Psoas muscle (tissue), 7 donors: ENCODE measurements at regions not wholly inside any gene's neighbourhood (a gene's known extent, or its start where the extent isn't known, plus 50 kb on each side); places are given as distances from the start of the nearest gene placed in this dataset.

Experiments used
- ATAC-seq, 4 donors: fragments of 200-7000 bp; cut with Tn5 transposase; one replicate each; pipeline ENCODE4 v1.9.1; 2020; ENCODE audit warnings: moderate library complexity in 3 of 4, mild to moderate bottlenecking in 2 of 4
- DNase-seq, 2 donors: peaks; one replicate each; pipeline ENCODE4 v3.0.0-alpha.2; 2020
- H3K27ac ChIP-seq: fragments of 200-600 bp; one replicate; pipeline ENCODE4 v1.8.0; 2022
- H3K27me3 ChIP-seq, 3 donors: fragments of 200-600 bp in 1 of 3; one replicate each; pipeline versions ENCODE4 v1.6.1 to v1.8.0; 2013 to 2022; ENCODE audit warnings: low read length in 2 of 3, mild to moderate bottlenecking in 2 of 3, moderate library complexity in 1 of 3; ENCODE audit not compliant: insufficient read depth in 3 of 3
- H3K36me3 ChIP-seq, 2 donors: fragments of 200-600 bp in 1 of 2; one replicate each; pipeline versions ENCODE4 v1.6.1 to v1.8.0; 2013 to 2022; ENCODE audit warnings: low read depth in 1 of 2, mild to moderate bottlenecking in 1 of 2, moderate library complexity in 1 of 2; ENCODE audit not compliant: insufficient read depth in 1 of 2
- H3K4me1 ChIP-seq: fragments of 200-600 bp; one replicate; pipeline ENCODE4 v1.8.0; 2022
- H3K4me3 ChIP-seq: fragments of 200-600 bp; one replicate; pipeline ENCODE4 v1.8.0; 2022; ENCODE audit warnings: mild to moderate bottlenecking
- H3K9me3 ChIP-seq: fragments of 200-600 bp; one replicate; pipeline ENCODE4 v1.8.0; 2022
- WGBS, 3 donors: extraction: QIAGEN DNeasy Blood & Tissue Kit; methylation state at CpG; one replicate each; pipeline versions ENCODE4 v1.1.6 to v1.1.7; 2013; 5-methylcytosine and 5-hydroxymethylcytosine counted together
- intact Hi-C, 2 donors: fragments of 100-400 bp; cut with DNase I; formaldehyde crosslinking; loops; one replicate each; pipeline versions ENCODE4 v1.11.0 to v1.14.2; 2022
- TF ChIP-seq, protein P1 (sequence below): fragments of 200-600 bp; IDR thresholded peaks from one replicate; pipeline ENCODE4 v1.8.0; 2022; ENCODE audit warnings: antibody characterized with exemption
- donor health status: healthy with polysubstance abuse.
- donor health status: DM: no; HTN: no; CAD: no; lungs with moderate emphysema.
- donor health status: Bipolar disorder and iron deficiency.
- donor health status: healthy.
- donor health status: DM: yes; HTN: yes; CAD: no.
- donor health status: DM: no; HTN: no; CAD: no.
- donor health status: DM: yes; HTN: yes; CAD: no.

DNA sequence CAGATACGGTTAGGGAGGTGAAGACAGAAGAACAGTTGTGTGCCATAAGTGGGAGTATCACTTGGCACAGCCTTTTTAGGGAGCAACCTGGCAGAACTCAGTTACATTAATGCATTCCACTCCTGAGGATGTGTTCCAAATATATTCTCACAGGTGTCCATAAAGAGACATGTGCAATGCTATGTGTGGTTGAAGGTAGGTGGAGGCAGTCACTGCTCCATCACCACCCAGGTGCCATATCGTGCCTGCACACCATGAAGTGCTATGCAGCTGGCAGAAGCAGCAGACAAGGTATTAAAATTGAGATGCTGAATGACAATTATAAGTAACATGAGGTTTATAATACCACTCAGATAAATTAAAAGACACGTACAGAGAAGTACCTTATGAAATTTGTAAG lies 248.0 kb upstream of the SFRP2 start:
- H3K36me3 ChIP-seq = no peaks in the 10 kb centered on the region
- DNase-seq (no peak), ATAC-seq (no peak)
- H3K4me1 ChIP-seq = no peaks in the 10 kb centered on the region
- H3K27me3 ChIP-seq = no peaks in the 10 kb centered on the region
- no peaks in the 10 kb centered on the region for H3K9me3 ChIP-seq
- no peak overlapping the region for H3K4me3 ChIP-seq
- WGBS, 3 donors = 80 to 88% (median 83%) methylated on average over 3 of the region's 3 CpGs
- intact Hi-C loops = no loop called here
- TF ChIP-seq, protein P1, sequence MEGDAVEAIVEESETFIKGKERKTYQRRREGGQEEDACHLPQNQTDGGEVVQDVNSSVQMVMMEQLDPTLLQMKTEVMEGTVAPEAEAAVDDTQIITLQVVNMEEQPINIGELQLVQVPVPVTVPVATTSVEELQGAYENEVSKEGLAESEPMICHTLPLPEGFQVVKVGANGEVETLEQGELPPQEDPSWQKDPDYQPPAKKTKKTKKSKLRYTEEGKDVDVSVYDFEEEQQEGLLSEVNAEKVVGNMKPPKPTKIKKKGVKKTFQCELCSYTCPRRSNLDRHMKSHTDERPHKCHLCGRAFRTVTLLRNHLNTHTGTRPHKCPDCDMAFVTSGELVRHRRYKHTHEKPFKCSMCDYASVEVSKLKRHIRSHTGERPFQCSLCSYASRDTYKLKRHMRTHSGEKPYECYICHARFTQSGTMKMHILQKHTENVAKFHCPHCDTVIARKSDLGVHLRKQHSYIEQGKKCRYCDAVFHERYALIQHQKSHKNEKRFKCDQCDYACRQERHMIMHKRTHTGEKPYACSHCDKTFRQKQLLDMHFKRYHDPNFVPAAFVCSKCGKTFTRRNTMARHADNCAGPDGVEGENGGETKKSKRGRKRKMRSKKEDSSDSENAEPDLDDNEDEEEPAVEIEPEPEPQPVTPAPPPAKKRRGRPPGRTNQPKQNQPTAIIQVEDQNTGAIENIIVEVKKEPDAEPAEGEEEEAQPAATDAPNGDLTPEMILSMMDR = no peak
- H3K27ac ChIP-seq = no peak overlapping the region

DNA sequence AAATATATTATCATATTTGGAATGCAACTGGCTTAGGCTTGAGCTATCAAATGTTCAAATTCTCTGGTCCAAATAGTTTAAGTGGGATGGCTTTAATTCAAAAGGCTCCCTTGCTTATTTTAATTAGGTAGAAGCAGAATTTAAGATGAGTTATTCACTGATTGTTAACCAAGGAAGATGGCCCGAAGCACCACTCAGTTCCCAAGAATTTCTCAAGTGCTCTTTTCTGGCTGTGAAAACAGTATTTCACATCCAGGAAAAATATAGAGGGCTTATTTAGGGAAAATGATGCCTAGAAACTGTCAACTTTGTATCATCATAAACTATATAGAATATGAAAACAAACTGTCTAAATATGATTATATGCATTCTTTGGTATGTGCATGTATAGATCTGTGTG lies 246.5 kb upstream of the SFRP2 start:
- TF ChIP-seq, protein P1 = no peak
- DNase-seq (no peak), ATAC-seq (no peak)
- Histone ChIP-seq H3K36me3 (no peaks in the 10 kb centered on the region), H3K9me3 (no peaks in the 10 kb centered on the region), H3K27ac (no peak overlapping the region), H3K4me1 (no peaks in the 10 kb centered on the region), H3K27me3 (no peaks in the 10 kb centered on the region), H3K4me3 (no peak overlapping the region)
- 73 to 79% (median 74%) methylated on average over 1 of the region's 1 CpG for WGBS, 3 donors
- intact Hi-C loops = no loop called here

DNA sequence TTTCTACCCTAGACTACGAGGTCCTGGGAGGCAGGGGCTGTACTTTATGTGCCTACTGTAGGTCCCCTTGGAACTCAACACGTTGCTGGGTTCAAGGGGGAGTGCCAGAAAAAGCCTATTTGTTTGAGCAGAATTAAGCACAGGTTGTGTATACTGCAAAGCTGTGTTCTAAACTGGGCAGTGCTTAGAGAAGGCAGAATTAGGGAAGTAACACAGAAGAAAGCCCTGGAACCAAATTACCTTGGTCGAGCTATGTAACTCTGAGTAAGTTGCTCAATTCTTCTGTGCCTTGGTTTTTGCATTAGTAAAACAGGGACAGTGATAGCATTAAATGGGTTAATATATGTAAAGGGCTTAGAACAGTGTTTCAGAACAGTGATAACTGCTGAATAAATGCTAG lies 245.0 kb upstream of the SFRP2 start:
- Histone ChIP-seq H3K4me1 (no peaks in the 10 kb centered on the region), H3K27me3 (no peaks in the 10 kb centered on the region), H3K36me3 (no peaks in the 10 kb centered on the region), H3K4me3 (no peak overlapping the region), H3K9me3 (no peaks in the 10 kb centered on the region), H3K27ac (no peak overlapping the region)
- ATAC-seq = no peak
- TF ChIP-seq, protein P1 = no peak
- WGBS, 3 donors = 52 to 67% (median 62%) methylated on average over 3 of the region's 3 CpGs
- DNase-seq = no peak
- intact Hi-C loops = no loop called here

DNA sequence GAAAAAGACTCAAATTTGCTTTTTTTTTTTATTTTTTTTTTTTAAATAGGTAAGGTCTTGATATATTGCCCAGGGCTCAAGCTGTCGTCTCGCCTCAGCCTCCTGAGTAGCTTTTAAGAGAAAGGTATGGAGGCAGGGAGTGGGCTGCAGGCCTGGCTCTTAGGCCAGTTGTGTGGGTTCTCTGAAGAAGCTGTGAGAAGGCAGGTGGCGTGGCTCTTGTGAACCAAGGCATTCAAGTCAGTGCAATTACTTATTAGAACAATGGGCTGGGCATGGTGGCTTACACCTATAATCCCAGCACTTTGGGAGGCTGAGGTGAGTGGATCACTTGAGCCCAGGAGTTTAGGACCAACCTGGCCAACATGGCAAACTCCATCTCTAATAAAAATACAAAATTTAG lies 244.0 kb upstream of the SFRP2 start:
- 88 to 93% (median 90%) methylated on average over 3 of the region's 3 CpGs for WGBS, 3 donors
- no peak overlapping the region for H3K27ac ChIP-seq
- H3K27me3 ChIP-seq = no peaks in the 10 kb centered on the region
- H3K36me3 ChIP-seq = no peaks in the 10 kb centered on the region
- H3K4me1 ChIP-seq = no peaks in the 10 kb centered on the region
- H3K9me3 ChIP-seq = no peaks in the 10 kb centered on the region
- no peak for ATAC-seq
- no peak overlapping the region for H3K4me3 ChIP-seq
- no peak for DNase-seq
- TF ChIP-seq, protein P1 = no peak
- intact Hi-C loops = no loop called here

DNA sequence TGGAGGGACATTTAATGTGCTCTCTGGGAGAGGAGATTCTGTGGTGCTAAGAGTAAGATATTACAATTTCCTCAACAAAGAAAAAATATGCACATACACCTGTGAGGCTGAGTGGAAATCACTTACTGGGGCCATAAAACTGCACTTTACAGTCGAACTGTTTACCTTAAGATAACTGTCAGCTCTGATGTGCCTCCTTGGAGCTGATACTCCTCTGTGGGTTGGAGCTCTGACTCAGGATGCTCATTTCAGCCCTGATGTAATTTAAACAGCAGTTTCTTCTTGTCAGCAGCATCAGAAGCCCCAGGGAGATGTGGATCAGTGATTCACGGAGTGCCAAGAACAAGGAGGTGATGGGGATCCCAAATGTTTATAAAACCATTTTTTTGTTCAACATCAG lies 241.9 kb upstream of the SFRP2 start:
- intact Hi-C loops = no loop called here
- no peak for DNase-seq
- ATAC-seq = no peak
- H3K4me3 ChIP-seq = no peak overlapping the region
- no peaks in the 10 kb centered on the region for H3K4me1 ChIP-seq
- TF ChIP-seq, protein P1 = no peak
- no peak overlapping the region for H3K27ac ChIP-seq
- no peaks in the 10 kb centered on the region for H3K27me3 ChIP-seq
- H3K9me3 ChIP-seq = no peaks in the 10 kb centered on the region
- H3K36me3 ChIP-seq = no peaks in the 10 kb centered on the region
- 26 to 43% (median 38%) methylated on average over 2 of the region's 2 CpGs for WGBS, 3 donors
